ENCODE measurements at regions not wholly inside any gene's neighbourhood (a gene's known extent, or its start where the extent isn't known, plus 50 kb on each side); places are given as distances from the start of the nearest gene placed in this dataset.
"Not testable (repeated sequence)": the region's sequence is repeated elsewhere in the genome, so short reads cannot be mapped to it uniquely, and the experiment has no call there.

DNA sequence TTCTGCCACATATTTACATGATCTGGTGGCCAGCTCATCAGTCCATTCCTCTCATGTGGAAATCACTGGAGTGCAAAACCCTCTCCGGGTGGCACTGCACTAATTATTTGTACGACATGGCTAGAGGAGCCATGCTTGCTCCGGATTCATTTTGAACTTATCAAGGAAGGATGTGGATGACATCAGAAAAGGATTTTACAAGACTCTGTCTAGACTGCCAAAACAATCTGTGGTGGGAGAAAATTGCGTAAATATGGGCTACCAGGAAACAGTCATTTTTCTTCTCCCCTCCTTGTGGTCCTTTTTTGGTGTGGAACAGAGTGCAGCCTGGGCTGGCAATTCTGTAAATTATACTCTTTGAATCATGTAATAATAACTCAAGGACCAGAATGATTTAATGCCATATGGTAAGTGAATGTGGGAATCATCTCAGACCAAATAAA, 123.4 kb upstream of the IFNE start:
- no peak for DNase-seq

DNA sequence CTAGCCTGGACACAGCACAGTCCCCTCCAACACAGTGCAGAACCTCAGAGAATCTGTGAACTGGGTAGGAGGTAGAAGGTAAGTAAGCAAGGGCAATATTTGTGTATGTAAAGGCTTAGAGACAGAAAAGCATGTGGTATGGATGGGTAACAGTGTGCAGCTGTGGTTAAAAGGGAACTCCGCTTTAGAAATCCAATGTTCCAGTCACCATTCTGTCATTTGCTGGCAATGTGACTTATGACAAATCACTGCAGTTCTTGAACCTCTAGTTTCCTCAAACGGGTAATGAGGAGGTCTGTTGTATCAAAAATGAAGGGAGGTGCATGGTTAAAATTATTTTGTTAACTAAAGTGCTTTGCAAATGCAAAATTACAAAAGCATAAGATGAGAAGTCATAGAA, 125.5 kb upstream of the IFNE start:
- DNase-seq = no peak

DNA sequence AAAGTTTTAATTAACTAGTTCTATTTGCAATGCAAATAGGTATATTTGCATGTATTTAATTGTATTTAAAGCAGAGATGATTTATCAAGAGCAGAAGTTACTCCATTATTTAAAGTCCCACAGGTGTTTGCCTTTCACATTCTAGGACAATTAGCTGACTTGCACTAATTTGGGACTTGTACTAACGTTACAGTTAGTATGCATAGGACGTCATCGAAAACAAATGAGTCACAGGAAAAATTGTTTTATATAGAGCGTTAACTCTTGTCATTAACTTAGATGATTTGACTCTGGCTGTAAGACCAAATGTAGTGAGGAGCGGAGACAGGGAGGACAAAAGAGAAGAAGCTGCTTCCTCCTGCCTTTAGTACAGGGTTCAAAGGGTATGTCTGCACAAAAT, 126.1 kb upstream of the IFNE start:
- no peak for DNase-seq

DNA sequence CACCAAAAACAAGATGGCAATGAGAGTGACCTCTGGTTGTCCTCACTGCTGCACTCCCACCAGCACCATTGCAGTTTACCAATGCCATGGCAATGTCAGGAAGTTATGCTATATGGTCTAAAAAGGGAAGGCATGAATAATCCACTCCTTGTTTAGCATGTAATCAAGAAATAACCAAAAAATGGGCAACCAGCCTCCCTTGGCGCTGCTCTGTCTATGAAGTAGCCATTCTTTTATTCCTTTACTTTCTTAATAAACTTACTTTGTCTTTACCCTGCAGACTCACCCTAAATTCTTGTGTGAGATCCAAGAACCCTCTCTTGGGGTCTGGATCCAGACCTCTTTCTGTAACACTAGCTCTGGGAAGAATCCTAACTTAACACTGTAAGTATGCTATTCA, 127.4 kb upstream of the IFNE start:
- DNase-seq = no peak

DNA sequence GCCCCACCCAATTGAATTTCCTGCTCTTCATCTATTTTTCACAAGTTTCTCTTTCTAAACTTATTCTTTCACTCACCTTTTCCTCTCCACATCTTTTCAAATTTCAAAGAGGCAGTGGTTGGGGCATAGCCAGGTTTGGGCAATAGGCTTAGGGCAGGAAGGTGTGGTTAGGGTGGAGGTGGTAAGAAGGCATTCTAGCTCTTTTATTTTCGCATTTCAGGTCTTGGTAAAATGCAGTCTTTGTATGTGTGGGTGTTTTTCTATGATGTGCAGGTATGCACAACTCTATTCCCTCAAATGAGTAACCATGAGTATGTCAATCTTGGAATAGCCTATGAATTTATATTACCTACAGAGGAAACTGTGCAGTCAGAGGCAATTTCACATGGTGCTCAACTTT, 129.8 kb upstream of the IFNE start:
- no peak for DNase-seq

DNA sequence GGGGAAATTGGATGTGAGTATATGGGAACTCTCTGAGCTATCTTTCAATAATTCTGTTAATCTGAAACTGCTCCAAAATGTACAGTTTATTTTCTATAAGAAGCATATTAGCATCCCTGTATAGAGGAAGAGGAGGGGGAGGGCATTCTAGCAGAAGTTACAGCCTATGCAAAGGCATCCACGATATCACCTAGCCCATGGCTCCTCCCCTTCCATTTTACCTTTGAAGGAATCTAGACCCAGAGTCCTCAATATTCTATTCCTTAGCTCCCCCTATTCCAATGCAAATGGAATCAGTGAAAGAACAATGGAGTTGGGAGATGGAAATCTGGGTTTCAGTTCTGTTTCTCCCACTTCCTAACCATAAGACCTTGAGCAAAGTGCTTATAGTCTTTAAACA, 132.9 kb upstream of the IFNE start:
- DNase-seq = no peak

DNA sequence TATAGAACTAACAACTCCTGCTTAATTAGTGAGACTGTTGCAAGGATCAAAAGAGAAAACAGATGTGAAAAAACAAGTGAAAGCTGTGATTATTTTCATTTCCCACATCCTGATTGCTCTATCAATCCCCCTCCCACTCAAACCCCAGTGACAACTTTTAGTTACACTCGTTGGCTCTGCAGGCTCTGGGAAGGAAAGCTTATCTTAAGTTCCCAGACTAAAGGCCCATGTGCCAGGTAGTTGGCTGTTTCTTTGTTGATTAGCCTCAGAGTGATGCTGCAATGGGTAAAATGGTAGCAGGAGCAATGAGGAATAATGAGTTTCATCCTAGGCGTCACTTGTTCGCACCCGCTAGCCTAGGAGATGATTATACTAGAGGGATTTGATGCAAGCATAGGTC, 133.3 kb upstream of the IFNE start:
- DNase-seq = no peak

DNA sequence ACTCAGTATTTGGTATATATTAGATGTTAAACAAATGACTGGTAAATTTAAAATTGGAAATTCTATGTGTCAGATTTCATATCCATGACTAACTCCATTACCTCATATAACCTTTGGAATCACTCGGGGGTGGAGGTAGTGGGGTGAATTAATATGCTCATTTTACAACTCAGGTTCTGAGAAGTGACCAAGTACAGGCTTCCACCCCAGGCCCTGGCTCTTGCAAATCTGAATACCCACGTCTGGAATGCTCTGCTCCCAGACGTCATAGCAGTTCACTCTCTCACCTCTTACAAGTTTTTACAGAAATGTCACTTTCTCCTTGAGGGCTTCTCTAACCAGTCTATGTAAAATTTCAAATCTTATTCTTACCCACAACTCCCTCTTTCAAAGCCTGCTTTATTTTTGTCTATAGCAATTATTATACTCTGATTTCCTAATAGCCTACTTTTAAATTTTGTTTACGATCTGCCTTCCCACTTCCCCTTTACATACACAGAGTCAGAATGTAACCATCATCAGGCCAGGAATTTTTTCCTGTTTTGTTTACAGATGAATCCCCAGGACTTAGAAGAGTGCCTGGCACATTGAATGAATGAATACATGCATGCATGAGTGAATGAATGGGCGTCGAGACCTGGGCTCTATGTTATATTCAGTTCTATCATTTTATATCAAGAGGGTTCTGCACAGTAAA, 134.1 kb upstream of the IFNE start:
- no peak for DNase-seq

DNA sequence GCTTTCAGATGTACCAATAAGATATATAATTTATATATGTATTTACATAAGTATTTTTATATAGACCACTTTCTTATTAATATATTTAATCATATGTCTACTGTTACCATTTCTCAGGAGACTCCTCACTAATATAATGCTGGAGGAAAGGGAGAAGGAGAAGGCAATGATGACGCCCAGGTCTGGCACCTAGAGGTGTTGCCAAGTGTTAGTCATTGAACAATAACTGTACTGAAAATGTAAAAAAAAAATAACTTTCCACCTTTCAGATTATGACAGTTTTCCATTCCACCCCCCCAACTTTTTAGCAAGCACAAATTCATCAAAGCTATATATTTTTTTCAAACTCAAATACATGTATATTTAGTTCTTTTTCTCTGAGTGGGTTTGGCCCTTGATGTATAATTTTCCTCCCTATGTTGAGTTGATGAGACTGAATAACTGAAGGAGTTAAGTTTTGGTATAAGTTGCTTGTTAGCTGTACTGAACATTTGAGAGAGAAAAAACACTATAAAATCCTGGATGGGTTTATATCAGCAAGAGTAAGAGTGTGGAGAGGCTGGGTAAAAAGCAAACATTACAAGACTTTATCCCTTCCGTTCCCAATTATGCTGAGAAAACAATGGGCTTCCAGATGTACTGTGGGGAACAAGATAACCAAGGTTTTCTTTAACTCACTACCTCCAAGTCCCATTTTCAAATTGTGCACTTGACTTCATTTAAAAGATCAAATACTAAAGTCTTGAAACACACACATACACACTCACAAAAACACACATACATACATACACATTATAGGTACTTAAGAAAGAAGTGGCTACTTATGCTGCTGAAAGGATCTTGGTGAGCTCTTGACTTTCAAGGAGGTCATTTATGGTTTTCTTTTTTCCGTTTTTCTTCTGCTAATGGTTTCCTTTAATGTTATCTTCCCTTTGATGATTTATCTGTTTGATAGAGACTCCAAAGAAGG, 142.8 kb upstream of the IFNE start:
- no peak for DNase-seq

DNA sequence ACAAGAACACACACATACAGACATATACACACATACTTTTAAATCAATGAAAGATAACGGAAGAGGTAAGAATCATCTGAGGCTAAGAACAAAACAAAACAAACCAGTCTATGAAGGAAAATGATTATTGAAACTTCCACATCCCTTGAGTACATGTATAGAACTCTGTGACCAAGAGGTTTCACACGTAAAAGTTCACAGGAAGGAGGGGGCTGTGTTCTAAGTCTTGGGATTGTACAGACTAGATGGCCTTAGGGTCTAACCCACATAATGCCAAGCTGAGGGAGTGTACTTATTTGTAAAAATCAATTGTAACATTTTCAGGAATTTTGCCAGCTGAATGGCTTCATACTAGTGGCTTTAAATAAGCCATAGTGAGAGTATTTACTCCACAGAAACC, 144.4 kb upstream of the IFNE start:
- no peak for DNase-seq

DNA sequence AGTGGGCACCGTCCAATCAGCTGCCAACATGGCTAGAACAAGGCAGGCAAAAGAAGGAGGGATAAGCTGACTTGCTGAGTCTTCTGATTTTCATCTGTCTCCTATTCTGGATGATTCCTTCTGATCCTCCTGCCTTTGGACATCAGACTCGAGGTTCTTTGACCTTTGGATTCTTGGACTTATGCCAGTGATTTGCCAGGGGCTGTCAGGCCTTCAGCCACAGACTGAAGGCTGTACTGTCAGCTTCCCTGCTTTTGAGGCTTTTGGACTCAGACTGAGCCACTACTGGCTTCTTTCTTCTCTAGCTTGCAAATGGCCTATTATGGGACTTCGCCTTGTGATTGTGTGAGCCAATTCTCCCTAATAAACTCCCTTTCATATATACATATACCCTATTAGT, 146.8 kb upstream of the IFNE start:
- not testable (repeated sequence) for DNase-seq

DNA sequence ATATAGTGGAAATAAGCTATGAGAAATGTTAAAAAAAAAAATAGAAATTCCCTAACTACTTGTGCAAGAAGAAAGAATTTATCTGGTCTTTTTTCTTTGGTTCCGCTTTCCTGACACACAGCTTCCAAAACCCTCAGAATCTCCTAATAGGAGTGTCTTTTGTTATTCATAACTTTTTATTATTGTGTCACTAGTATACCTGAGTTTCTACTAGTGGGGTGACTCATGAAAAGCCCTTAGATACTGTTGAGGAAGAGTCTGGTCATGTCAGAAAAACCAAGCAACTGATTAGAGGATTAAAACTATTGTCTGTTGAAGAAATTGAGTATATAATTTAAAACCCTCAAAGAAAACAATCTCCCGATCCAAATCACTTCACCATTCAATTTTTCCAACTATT, 152.8 kb upstream of the IFNE start:
- DNase-seq = no peak

DNA sequence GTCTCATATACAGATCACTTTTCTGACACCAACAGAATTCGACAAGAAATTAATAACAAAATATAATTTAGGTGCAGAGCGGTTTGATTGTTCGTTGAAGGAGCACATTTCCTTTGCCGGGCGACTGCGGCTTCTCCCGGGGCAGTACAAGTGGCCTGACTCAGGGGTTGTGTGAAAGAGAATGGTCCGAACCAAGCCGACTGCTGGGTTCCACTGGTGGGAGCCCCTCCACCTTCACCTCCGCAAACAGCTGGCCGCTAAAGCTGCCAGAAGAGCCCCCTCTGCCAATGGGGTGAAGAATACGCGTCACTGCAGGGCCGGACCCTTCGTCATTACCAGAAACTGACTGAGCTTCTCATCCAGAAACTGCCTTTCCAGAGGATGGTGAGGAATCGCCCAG, 156.0 kb upstream of the IFNE start:
- DNase-seq = no peak

DNA sequence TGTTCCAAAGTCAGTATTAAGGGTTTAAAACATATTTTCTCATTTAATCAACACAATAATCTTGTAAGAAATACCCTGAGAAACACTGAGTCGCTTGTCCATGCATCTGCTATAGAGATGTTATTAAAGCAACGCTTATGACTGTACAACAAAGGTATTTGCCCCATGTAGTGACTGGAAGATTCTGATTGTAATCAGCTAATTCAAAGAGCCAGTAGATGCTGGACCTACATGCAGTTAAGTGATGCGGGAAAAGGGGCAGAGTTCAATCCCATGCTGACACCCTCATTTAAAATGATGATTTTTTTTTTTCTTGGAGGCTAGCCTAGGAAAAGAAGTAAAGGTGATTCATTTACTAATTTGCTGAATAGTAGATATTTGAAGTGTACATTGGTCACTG, 149.3 kb upstream of the MTAP start:
- DNase-seq = no peak

DNA sequence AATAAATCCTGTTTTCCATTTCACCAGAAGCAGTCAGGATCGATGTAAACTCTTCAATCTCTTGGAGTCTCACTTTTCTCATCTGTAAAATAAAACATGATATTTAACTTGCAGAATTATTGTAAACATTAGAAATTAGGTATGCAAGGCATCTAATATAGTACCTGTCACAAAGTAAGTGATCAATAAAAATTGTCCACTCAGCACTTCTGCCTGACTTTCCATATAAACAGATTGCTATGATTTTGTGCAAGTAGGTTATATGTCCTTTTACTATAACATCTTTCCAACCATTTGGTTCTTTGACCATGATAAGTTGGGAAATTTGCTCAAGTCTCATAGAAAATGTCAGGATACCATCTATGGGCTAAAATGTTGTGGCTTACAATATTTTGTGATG, 148.8 kb upstream of the MTAP start:
- DNase-seq = no peak

DNA sequence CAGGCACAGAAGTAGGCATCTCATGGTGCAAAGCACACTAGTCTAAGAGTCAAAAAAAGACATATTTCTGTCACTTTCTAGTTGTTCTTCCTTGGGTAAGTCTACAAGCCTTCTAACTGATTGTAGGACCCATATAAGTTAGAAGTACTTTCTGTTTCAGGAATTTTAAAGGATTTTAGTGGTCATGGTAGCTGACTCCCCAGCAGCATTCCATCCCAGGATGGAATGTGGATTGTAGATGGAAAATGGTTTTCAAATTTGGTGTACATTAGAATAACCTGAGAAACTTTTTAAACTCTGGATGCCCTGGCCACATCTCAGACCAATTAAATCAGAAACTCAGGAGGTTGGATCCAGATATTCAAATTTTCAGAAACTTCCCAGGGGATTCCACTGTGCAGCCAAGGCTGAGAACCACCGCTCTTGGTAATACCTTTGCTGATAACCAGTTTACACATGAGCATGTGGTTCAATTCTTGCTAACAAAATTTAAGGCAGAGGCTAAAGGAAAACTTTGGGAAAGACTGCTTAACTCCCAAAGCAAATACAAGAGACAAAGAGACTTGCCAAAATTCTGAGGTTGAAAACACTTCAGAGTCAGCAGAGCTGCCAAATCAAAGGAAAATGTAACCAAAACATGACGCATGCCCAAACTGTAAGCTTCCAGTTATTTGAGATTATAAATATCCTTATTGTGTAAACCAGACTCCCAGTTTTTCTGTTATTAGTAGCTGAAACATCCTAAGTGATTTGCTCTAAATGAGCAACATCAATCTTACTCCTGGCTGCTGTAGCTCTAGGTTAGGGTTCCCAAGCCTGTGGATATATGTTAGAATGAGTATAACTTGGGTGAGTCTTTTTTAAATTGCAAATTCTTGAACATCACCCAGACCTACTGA, 145.4 kb upstream of the MTAP start:
- no peak for DNase-seq

DNA sequence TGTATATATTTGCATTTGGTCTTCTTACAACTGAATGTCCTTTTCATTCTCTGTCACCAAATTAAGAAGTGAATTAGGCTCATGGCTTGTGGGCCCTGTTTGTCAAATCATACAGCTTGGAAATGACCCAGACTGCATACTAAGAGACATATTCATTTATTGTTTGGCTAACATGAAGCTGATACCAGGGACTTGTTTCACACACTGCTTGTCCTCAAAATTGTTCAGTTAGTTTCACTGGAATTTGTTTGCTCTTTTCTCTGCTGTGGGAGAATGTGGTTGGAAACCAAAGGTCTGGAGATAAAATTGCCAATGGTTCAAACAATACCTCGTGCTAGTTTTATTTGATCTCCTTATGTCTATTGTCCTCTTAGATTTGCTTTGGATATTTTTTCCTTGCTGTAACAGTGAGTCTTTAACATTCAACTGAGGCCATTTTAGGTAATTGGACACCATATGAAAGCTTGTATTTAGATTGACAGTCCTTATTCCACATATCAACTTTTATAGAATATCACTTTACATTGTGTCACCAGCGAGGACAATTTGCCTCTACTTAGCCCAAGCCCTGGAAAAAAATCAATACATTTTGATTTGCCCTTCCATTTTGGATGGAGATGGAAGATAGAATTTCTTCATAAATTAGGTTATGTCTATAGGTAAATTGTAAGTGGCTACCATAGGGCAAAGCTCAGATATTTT, 144.3 kb upstream of the MTAP start:
- no peak for DNase-seq

DNA sequence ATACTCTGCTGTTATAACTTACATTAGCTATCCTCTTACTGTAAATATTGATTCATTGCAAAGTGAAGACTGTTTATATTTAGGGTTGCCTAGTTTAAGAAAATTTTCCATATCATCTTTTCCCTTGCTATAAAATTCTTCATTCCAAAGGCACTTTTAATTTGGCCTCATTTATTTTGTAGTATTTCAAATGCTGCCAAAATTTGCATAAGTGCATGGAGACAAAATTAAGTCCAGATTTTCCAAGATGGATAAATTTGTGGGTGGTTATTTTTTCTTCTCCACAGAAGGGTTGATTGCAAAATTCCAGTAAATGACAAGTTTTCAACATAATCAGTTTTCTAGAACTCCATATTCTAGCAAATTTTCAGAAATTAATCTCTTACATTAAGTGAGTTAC, 141.5 kb upstream of the MTAP start:
- no peak for DNase-seq

DNA sequence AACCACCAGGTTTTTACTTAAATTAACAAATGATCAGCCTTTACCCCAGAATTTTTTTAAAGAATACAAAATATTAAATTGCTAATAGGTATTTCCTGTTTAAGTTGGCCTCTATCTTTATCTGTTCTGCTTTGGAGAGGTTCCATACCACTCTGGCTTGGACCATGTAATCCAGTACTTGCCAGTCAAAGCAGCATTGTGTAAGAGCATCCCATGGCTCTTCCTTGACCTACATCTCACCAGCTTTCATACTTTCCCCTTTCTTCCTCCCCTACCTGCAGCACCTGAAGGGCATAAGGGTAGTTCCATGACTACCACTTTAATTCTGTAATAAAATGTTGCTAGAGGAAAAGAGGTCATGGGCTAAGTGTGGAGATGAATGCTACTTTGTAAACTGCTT, 140.8 kb upstream of the MTAP start:
- no peak for DNase-seq

DNA sequence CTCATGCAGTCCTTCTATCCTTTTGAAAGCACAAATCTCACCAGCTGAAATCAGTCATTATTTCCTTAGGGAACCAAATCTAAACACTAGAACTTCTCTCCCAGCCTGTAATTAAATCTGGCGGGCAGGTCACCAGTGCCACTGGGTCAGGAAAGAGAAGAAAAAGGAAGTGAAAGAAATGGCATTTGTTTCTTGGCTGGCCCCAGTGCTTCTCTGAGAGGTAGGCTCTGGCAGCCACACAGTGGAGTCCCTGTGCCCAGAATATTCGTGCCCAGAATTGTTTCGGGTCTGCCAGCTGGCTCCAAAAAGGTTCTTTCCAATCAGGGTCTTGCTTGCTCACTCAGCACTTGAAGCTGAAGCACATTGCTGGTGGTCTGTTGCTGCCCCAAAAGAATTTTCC, 133.9 kb upstream of the MTAP start:
- no peak for DNase-seq

DNA sequence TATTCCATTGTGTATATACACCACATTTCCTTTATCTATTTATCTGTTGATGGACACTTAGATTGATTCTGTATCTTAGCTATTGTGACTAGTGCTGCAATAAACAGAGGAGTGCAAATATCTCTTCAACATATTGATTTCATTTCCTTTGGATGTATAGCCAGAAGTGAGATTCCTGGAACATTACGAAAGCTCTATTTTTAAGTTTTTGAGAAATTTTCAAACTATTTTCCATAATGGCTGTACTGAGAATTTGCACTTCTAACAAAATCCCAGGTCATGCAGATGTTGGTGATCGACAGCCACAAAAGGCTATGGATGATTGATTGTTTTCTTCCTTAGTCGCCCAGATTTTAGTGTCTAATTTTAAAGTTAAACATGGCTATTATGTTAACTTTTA, 132.7 kb upstream of the MTAP start:
- no peak for DNase-seq

DNA sequence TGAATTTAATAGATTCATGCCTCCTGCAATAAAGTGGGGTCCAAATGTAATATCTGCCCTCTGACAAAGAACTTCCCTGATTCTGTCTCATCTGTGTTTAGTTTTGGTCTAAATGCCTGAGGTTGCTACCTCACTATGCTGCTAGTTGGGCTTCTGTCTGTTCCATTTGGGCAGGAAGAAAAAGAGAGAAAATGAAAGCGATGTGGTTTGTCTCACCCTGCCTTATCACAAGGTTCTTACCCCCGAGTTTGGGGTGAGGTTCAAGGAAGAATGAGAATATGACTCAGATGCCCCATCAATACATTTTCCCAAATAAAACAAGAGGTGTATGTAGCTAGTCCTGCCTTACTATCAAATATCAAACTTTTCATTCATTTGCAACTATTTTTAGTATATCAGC, 132.1 kb upstream of the MTAP start:
- no peak for DNase-seq

DNA sequence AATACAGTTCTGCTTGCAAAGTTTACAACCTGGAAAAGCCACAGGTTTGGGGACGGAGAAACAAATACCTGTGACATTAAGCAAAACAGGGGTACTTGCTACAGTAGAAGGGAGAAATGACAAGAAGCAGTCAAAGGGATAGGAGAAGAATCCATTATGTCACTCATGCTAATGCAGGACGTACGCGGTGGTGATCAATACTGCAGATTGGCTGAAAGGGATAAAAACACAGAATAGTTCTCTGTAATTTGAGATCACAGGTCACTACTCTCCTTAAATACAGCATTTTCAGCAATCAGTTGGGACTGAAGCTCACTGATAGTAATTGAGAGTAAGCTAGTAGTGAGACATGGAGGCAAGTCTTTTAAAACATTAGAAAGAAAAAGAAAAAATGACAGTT, 130.3 kb upstream of the MTAP start:
- no peak for DNase-seq

Measured in NCI-H1048 (cell line).